WTC11 (cell line): ENCODE measurements at regions not wholly inside any gene's neighbourhood (a gene's known extent, or its start where the extent isn't known, plus 50 kb on each side); places are given as distances from the start of the nearest gene placed in this dataset.

Source experiments
- ATAC-seq: fragments of 200-7000 bp; cut with Tn5 transposase; 2 replicates; pipeline ENCODE4 v1.10.0; 2021; ENCODE audit warnings: mild to moderate bottlenecking, moderate library complexity
- CTCF ChIA-PET: fragments of 300-600 bp; sonication (Branson Sonifier 250); formaldehyde crosslinking; loops from one replicate; lab custom pipeline; 2021; ENCODE audit warnings: antibody characterized with exemption; lab: Charles Lee
- POLR2A ChIA-PET: fragments of 350-600 bp; sonication (Branson Sonifier 250); formaldehyde crosslinking; loops from one replicate; lab custom pipeline; 2021; ENCODE audit warnings: antibody characterized with exemption; lab: Charles Lee
- DNase-seq: peaks from one replicate; pipeline ENCODE4 v3.0.0; 2021; ENCODE audit warnings: low spot score
- H3K27ac Mint-ChIP-seq: 2 replicates; pipeline ENCODE4 v1.8.0; 2021; ENCODE audit warnings: mixed read lengths
- H3K27me3 Mint-ChIP-seq: 2 replicates; pipeline ENCODE4 v1.8.0; 2021; ENCODE audit warnings: low read depth, mild to moderate bottlenecking, moderate library complexity, mixed read lengths
- H3K36me3 Mint-ChIP-seq: 2 replicates; pipeline ENCODE4 v1.8.0; 2021; ENCODE audit warnings: mixed read lengths
- H3K4me1 Mint-ChIP-seq: 2 replicates; pipeline ENCODE4 v1.8.0; 2022; ENCODE audit warnings: mixed read lengths
- H3K4me3 Mint-ChIP-seq: 2 replicates; pipeline ENCODE4 v1.8.0; 2021; ENCODE audit warnings: mild to moderate bottlenecking, moderate library complexity, mixed read lengths
- H3K9me3 Mint-ChIP-seq: 2 replicates; pipeline ENCODE4 v1.8.0; 2021; ENCODE audit warnings: mixed read lengths
- CREM ChIP-seq: sonication (generic); formaldehyde crosslinking; IDR thresholded peaks from 2 replicates; pipeline ENCODE4 v1.8.1; 2022; ENCODE audit warnings: mild to moderate bottlenecking, missing genetic modification reagents, moderate library complexity
- CTCF ChIP-seq: fragments of 200-600 bp; IDR thresholded peaks from 2 replicates; pipeline ENCODE4 v1.8.0; 2022; ENCODE audit warnings: antibody characterized with exemption
- E2F4 ChIP-seq: sonication (generic); formaldehyde crosslinking; IDR thresholded peaks from 2 replicates; pipeline ENCODE4 v1.8.1; 2022; ENCODE audit warnings: low read depth, mild to moderate bottlenecking, moderate library complexity, missing genetic modification reagents, borderline replicate concordance
- ELF4 ChIP-seq: sonication (generic); formaldehyde crosslinking; IDR thresholded peaks from 2 replicates; pipeline ENCODE4 v1.8.1; 2022; ENCODE audit warnings: low read depth, mild to moderate bottlenecking, moderate library complexity, missing genetic modification reagents
- FOXK1 ChIP-seq: sonication (generic); formaldehyde crosslinking; IDR thresholded peaks from 2 replicates; pipeline ENCODE4 v1.8.0; 2022; ENCODE audit warnings: mild to moderate bottlenecking, moderate library complexity, missing genetic modification reagents
- FOXP1 ChIP-seq: sonication (generic); formaldehyde crosslinking; IDR thresholded peaks from 2 replicates; pipeline ENCODE4 v1.8.0; 2022; ENCODE audit warnings: missing genetic modification reagents, mild to moderate bottlenecking, moderate library complexity, borderline replicate concordance
- IRF2 ChIP-seq: sonication (generic); formaldehyde crosslinking; IDR thresholded peaks from 2 replicates; pipeline ENCODE4 v1.8.0; 2022; ENCODE audit warnings: low read depth, missing genetic modification reagents, borderline replicate concordance
- MAX ChIP-seq: sonication (generic); formaldehyde crosslinking; IDR thresholded peaks from 2 replicates; pipeline ENCODE4 v1.8.0; 2022; ENCODE audit warnings: mild to moderate bottlenecking, missing genetic modification reagents
- SMAD4 ChIP-seq: sonication (generic); formaldehyde crosslinking; IDR thresholded peaks from 2 replicates; pipeline ENCODE4 v1.8.0; 2022; ENCODE audit warnings: mild to moderate bottlenecking, missing genetic modification reagents
- SP1 ChIP-seq: sonication (generic); formaldehyde crosslinking; conservative IDR thresholded peaks from 2 replicates; pipeline ENCODE4 v1.8.1; 2022; ENCODE audit warnings: missing genetic modification reagents
- STAT6 ChIP-seq: sonication (generic); formaldehyde crosslinking; conservative IDR thresholded peaks from 2 replicates; pipeline ENCODE4 v1.8.1; 2023; ENCODE audit warnings: mild to moderate bottlenecking, low read depth, missing genetic modification reagents, moderate library complexity
- ZBTB21 ChIP-seq: sonication (generic); formaldehyde crosslinking; IDR thresholded peaks from 2 replicates; pipeline ENCODE4 v1.8.1; 2023; ENCODE audit warnings: mild to moderate bottlenecking, missing genetic modification reagents, borderline replicate concordance
- ZNF232 ChIP-seq: sonication (generic); formaldehyde crosslinking; IDR thresholded peaks from 2 replicates; pipeline ENCODE4 v1.8.0; 2022; ENCODE audit warnings: mild to moderate bottlenecking, missing genetic modification reagents
- ZNF532 ChIP-seq: fragments of 250-450 bp; sonication (Bioruptor Pico); IDR thresholded peaks from 2 replicates; pipeline ENCODE4 v1.9.0; 2021; ENCODE audit warnings: mild to moderate bottlenecking, borderline replicate concordance
- ZSCAN18 ChIP-seq: fragments of 250-450 bp; sonication (Bioruptor Pico); IDR thresholded peaks from 2 replicates; pipeline ENCODE4 v2.1.2; 2022; ENCODE audit warnings: mild to moderate bottlenecking, moderate library complexity

GRCh38 chr4:8792491-8792890 is 79.1 kb downstream of the HMX1 start:
- POLR2A ChIA-PET, result no interaction called here

More at GRCh38 chr4:8792491-8792890, 79.1 kb downstream of the HMX1 start:
- CTCF ChIA-PET, result no interaction called here
- DNase-seq (no peak), ATAC-seq (no peak)
- Mint-ChIP-seq H3K27me3 (no peaks in the 10 kb centered on the region), H3K9me3 (no peaks in the 10 kb centered on the region), H3K36me3 (no peaks in the 10 kb centered on the region), H3K4me1 (no peaks in the 10 kb centered on the region)
- TF ChIP-seq ZBTB21 (no peak), CREM (no peak), CTCF (no peak), ZNF232 (CRISPR knock-in tag) (no peak), SP1 (CRISPR knock-in tag) (no peak), ELF4 (no peak), E2F4 (CRISPR knock-in tag) (no peak), SMAD4 (CRISPR knock-in tag) (no peak), FOXP1 (CRISPR knock-in tag) (no peak), ZSCAN18 (CRISPR knock-in tag) (no peak), FOXK1 (CRISPR knock-in tag) (no peak), MAX (CRISPR knock-in tag) (no peak), STAT6 (CRISPR knock-in tag) (no peak), ZNF532 (CRISPR knock-in tag) (no peak), IRF2 (CRISPR knock-in tag) (no peak)
- TF ChIP-seq, all 79 proteins: peak for 0
- H3K27ac Mint-ChIP-seq, result no peak overlapping the region
- no peak overlapping the region for H3K4me3 Mint-ChIP-seq
